ENCODE measurements at regions not wholly inside any gene's neighbourhood (a gene's known extent, or its start where the extent isn't known, plus 50 kb on each side); places are given as distances from the start of the nearest gene placed in this dataset.
"Not testable (repeated sequence)": the region's sequence is repeated elsewhere in the genome, so short reads cannot be mapped to it uniquely, and the experiment has no call there.

GRCh38 chr15:87704276-87704675 is 552.3 kb downstream of the NTRK3 start:
- H3K27me3 ChIP-seq (ENCODE audit: insufficient read depth, poor library complexity, severe bottlenecking), result no peaks in the 10 kb centered on the region
- no peak overlapping the region for H3K27ac ChIP-seq (replicated peaks)
- DNase-seq (ENCODE audit: low read depth in 1 of 2, low spot score in 1 of 2), result no peak
- H3K4me3 ChIP-seq (replicated peaks; ENCODE audit: insufficient read depth, low read length), result no peak overlapping the region
- TF ChIP-seq POLR2AphosphoS5 (IDR thresholded peaks at IDR 0.05; ENCODE audit: low read depth), result no peak
- no peak for TF ChIP-seq SPI1 (IDR thresholded peaks at IDR 0.05; ENCODE audit: borderline replicate concordance, low read depth)
- no peak for TF ChIP-seq GABPA (IDR thresholded peaks at IDR 0.05; ENCODE audit: low read depth)
- no peak for TF ChIP-seq CTCF (IDR thresholded peaks at IDR 0.05; ENCODE audit: insufficient read depth, low read length)
- no peak for TF ChIP-seq REST (IDR thresholded peaks at IDR 0.05; ENCODE audit: insufficient replicate concordance, low read depth)

- peak in 1 of 2 experiments; percentile 17 for DNase-seq (ENCODE audit: low read depth in 1 of 2, low spot score in 1 of 2)
- no peak overlapping the region for H3K27ac ChIP-seq (replicated peaks)
Measured at GRCh38 chr15:87703327-87704111, 553.0 kb downstream of the NTRK3 start.

GRCh38 chr15:87702270-87702669 is 554.3 kb downstream of the NTRK3 start:
- no peak overlapping the region for H3K4me3 ChIP-seq (replicated peaks; ENCODE audit: insufficient read depth, low read length)
- DNase-seq (ENCODE audit: low read depth in 1 of 2, low spot score in 1 of 2), result no peak
- H3K27ac ChIP-seq (replicated peaks), result no peak overlapping the region
- no peaks in the 10 kb centered on the region for H3K27me3 ChIP-seq (ENCODE audit: insufficient read depth, poor library complexity, severe bottlenecking)
- TF ChIP-seq POLR2AphosphoS5 (IDR thresholded peaks at IDR 0.05; ENCODE audit: low read depth), result no peak
- no peak for TF ChIP-seq CTCF (IDR thresholded peaks at IDR 0.05; ENCODE audit: insufficient read depth, low read length)
- no peak for TF ChIP-seq SPI1 (IDR thresholded peaks at IDR 0.05; ENCODE audit: borderline replicate concordance, low read depth)
- no peak for TF ChIP-seq REST (IDR thresholded peaks at IDR 0.05; ENCODE audit: insufficient replicate concordance, low read depth)
- TF ChIP-seq GABPA (IDR thresholded peaks at IDR 0.05; ENCODE audit: low read depth), result no peak

More at GRCh38 chr15:87703327-87704111, 553.0 kb downstream of the NTRK3 start:
- Histone ChIP-seq H3K27me3 (ENCODE audit: insufficient read depth, poor library complexity, severe bottlenecking) (no peaks in the 10 kb centered on the region), H3K4me3 (replicated peaks; ENCODE audit: insufficient read depth, low read length) (no peak overlapping the region)
- TF ChIP-seq CTCF (IDR thresholded peaks at IDR 0.05; ENCODE audit: insufficient read depth, low read length), result no peak
- peak; percentile 40; the same call in 1 of the 2 replicates for TF ChIP-seq SPI1 (IDR thresholded peaks at IDR 0.05; ENCODE audit: borderline replicate concordance, low read depth)

- not testable (repeated sequence) for DNase-seq (ENCODE audit: low read depth in 1 of 2, low spot score in 1 of 2); H3K27ac ChIP-seq (replicated peaks); H3K4me3 ChIP-seq (replicated peaks; ENCODE audit: insufficient read depth, low read length); H3K27me3 ChIP-seq (ENCODE audit: insufficient read depth, poor library complexity, severe bottlenecking)
Measured at GRCh38 chr15:87698467-87698866, 558.1 kb downstream of the NTRK3 start.

Measured in HL-60 (cell line).